ENCODE measurements at regions not wholly inside any gene's neighbourhood (a gene's known extent, or its start where the extent isn't known, plus 50 kb on each side); places are given as distances from the start of the nearest gene placed in this dataset.

DNA sequence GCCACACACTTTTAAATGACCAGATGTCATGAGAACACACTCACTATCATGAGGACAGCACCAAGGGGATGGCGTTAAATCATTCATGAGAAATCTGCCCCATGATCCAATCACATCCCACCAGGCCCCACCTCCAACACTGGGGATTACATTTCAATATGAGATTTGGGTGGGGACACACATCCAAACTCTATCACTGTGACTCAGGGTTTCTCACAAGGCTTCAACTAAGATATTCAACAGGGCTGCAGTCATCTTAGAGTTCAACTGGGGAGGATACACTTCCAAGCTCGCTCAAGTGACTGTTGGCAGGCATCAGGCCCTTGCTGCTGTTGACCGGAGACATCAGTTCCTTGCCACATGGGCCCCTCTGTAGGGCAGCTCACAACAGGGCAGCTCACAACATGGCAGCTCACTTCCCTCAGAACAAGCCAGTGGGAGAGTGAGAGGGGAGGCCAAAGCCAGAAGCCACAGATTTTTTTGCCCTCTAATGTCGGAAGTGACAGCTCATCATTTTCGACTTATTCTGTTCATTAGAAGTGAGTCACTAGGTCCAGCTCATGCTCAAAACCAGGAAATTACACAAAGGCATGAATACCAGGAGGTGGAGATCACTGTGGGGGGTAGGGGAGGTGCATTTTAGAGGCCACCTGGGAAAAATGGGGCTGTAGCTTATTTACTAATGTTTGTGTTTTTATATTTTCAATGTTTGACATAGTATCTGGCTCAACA is 50.8 kb upstream of the PTHLH start:
- H2AFZ ChIP-seq (ENCODE audit: low read length): peak overlapping the region; percentile 94
- no peaks in the 10 kb centered on the region for H3K36me3 ChIP-seq (ENCODE audit: insufficient read depth, low read length)
- TF ChIP-seq, protein P1, sequence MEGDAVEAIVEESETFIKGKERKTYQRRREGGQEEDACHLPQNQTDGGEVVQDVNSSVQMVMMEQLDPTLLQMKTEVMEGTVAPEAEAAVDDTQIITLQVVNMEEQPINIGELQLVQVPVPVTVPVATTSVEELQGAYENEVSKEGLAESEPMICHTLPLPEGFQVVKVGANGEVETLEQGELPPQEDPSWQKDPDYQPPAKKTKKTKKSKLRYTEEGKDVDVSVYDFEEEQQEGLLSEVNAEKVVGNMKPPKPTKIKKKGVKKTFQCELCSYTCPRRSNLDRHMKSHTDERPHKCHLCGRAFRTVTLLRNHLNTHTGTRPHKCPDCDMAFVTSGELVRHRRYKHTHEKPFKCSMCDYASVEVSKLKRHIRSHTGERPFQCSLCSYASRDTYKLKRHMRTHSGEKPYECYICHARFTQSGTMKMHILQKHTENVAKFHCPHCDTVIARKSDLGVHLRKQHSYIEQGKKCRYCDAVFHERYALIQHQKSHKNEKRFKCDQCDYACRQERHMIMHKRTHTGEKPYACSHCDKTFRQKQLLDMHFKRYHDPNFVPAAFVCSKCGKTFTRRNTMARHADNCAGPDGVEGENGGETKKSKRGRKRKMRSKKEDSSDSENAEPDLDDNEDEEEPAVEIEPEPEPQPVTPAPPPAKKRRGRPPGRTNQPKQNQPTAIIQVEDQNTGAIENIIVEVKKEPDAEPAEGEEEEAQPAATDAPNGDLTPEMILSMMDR (IDR thresholded peaks at IDR 0.05; ENCODE audit: extremely low read depth, low read depth, low read length): no peak
- no peaks in the 10 kb centered on the region for H3K27me3 ChIP-seq (ENCODE audit: insufficient read depth, low read length)
- peaks cover 27% of the 10 kb centered on the region for H3K4me1 ChIP-seq (ENCODE audit: insufficient read depth, low read length)
- DNase-seq (ENCODE audit: insufficient read length, low spot score, missing footprints): peak; percentile 58
- H3K4me3 ChIP-seq (ENCODE audit: insufficient read depth, low read length): no peak overlapping the region
- no peaks in the 10 kb centered on the region for H3K79me2 ChIP-seq (ENCODE audit: insufficient read depth, low read length)
- no peaks in the 10 kb centered on the region for H3K9me3 ChIP-seq (ENCODE audit: low read depth, low read length)
- peak overlapping the region; percentile 98 for H3K27ac ChIP-seq (ENCODE audit: low read depth, low read length)
- H3K4me2 ChIP-seq (ENCODE audit: insufficient read depth, low read length): peak overlapping the region; percentile 16
- H4K20me1 ChIP-seq (ENCODE audit: insufficient read depth, low read length): no peaks in the 10 kb centered on the region

- Histone ChIP-seq H3K27ac (ENCODE audit: low read depth, low read length) (peak overlapping the region; percentile 98), H3K27me3 (ENCODE audit: insufficient read depth, low read length) (no peaks in the 10 kb centered on the region), H3K4me3 (ENCODE audit: insufficient read depth, low read length) (no peak overlapping the region), H3K36me3 (ENCODE audit: insufficient read depth, low read length) (no peaks in the 10 kb centered on the region), H2AFZ (ENCODE audit: low read length) (no peak overlapping the region), H4K20me1 (ENCODE audit: insufficient read depth, low read length) (no peaks in the 10 kb centered on the region), H3K4me2 (ENCODE audit: insufficient read depth, low read length) (peak overlapping the region; percentile 16), H3K9me3 (ENCODE audit: low read depth, low read length) (no peaks in the 10 kb centered on the region), H3K79me2 (ENCODE audit: insufficient read depth, low read length) (no peaks in the 10 kb centered on the region), H3K4me1 (ENCODE audit: insufficient read depth, low read length) (peaks cover 28% of the 10 kb centered on the region)
- TF ChIP-seq, protein P1 (IDR thresholded peaks at IDR 0.05; ENCODE audit: extremely low read depth, low read depth, low read length): no peak
- DNase-seq (ENCODE audit: insufficient read length, low spot score, missing footprints): peak; percentile 70
These were observed 51.9 kb upstream of the PTHLH start for GRCh38 chr12:28024231-28024995.

DNA sequence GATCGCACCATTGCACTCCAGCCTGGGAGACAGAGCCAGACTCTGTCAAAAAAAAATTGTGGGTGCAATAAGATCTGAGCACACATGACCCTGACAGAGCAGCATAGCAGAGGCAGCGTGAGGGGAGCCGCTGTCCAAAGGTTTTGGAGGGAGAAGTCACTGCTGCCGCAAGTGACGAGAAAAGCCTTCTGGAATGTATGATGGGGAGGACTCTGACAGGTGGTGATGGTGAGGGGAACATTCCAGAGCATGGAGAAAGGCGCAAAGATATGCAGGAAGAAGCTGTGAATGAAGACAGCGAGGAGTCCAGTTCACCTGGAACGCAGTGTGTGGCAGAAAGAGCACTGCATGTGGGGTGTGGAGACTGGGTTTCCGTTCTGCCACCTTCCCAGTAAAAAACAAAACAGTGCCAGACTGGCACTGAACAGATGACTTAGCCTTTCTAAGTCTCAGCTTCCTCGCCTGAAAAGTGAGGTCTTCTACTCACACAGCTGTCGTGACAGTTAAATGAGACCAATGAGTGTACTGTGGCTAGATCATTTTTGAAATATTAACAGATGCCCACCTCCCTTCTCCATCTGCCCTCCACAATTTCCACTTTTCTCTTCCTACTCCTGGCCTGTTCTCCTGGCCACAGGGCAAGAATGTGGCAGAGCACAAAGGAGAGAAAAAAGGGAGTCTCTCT is 53.4 kb upstream of the PTHLH start:
- no peak overlapping the region for H3K27ac ChIP-seq (ENCODE audit: low read depth, low read length)
- no peak for DNase-seq (ENCODE audit: insufficient read length, low spot score, missing footprints)

More for the DNA sequence above, 53.4 kb upstream of the PTHLH start:
- Histone ChIP-seq H3K9me3 (ENCODE audit: low read depth, low read length) (no peaks in the 10 kb centered on the region), H3K4me3 (ENCODE audit: insufficient read depth, low read length) (no peak overlapping the region), H3K79me2 (ENCODE audit: insufficient read depth, low read length) (no peaks in the 10 kb centered on the region), H3K36me3 (ENCODE audit: insufficient read depth, low read length) (no peaks in the 10 kb centered on the region), H4K20me1 (ENCODE audit: insufficient read depth, low read length) (no peaks in the 10 kb centered on the region), H3K4me2 (ENCODE audit: insufficient read depth, low read length) (no peak overlapping the region), H3K27me3 (ENCODE audit: insufficient read depth, low read length) (no peaks in the 10 kb centered on the region), H3K4me1 (ENCODE audit: insufficient read depth, low read length) (peaks cover 28% of the 10 kb centered on the region), H2AFZ (ENCODE audit: low read length) (no peak overlapping the region)
- TF ChIP-seq, protein P1 (IDR thresholded peaks at IDR 0.05; ENCODE audit: extremely low read depth, low read depth, low read length): no peak
